Osteoblast (primary cell): ENCODE measurements at regions not wholly inside any gene's neighbourhood (a gene's known extent, or its start where the extent isn't known, plus 50 kb on each side); places are given as distances from the start of the nearest gene placed in this dataset.

Experiments used
- DNase-seq: peaks from one replicate; pipeline ENCODE4 v3.0.0; 2011; ENCODE audit warnings: low spot score, mixed read lengths; ENCODE audit not compliant: insufficient read length; ENCODE audit errors: missing footprints
- H2AFZ ChIP-seq: 2 replicates; pipeline ENCODE4 v1.6.0; 2011; ENCODE audit warnings: mild to moderate bottlenecking, low read length
- H3K27ac ChIP-seq: 2 replicates; pipeline ENCODE4 v1.5.1; 2011; ENCODE audit warnings: mild to moderate bottlenecking, low read depth, low read length, moderate library complexity
- H3K27me3 ChIP-seq: 2 replicates; pipeline ENCODE4 v1.6.0; 2012; ENCODE audit warnings: mild to moderate bottlenecking, control low read depth, inconsistent platforms, low read length, moderate library complexity; ENCODE audit not compliant: insufficient read depth
- H3K36me3 ChIP-seq: 2 replicates; pipeline ENCODE4 v1.5.1; 2011; ENCODE audit warnings: mild to moderate bottlenecking, low read length, control low read depth, moderate library complexity; ENCODE audit not compliant: insufficient read depth
- H3K4me1 ChIP-seq: 2 replicates; pipeline ENCODE4 v1.5.1; 2011; ENCODE audit warnings: mild to moderate bottlenecking, low read length, control low read depth, moderate library complexity; ENCODE audit not compliant: insufficient read depth
- H3K4me2 ChIP-seq: 2 replicates; pipeline ENCODE4 v1.6.0; 2011; ENCODE audit warnings: mild to moderate bottlenecking, low read length; ENCODE audit not compliant: insufficient read depth
- H3K4me3 ChIP-seq: fragments of 200-600 bp; sonication (generic); 3 replicates; pipeline ENCODE4 v1.5.1; 2012; ENCODE audit warnings: mild to moderate bottlenecking, low read length, inconsistent platforms; ENCODE audit not compliant: insufficient read depth
- H3K79me2 ChIP-seq: 2 replicates; pipeline ENCODE4 v1.6.0; 2012; ENCODE audit warnings: mild to moderate bottlenecking, low read length, control low read depth, inconsistent platforms; ENCODE audit not compliant: insufficient read depth
- H3K9me3 ChIP-seq: 2 replicates; pipeline ENCODE4 v1.5.1; 2011; ENCODE audit warnings: low read depth, low read length, control low read depth
- H4K20me1 ChIP-seq: 2 replicates; pipeline ENCODE4 v1.6.0; 2012; ENCODE audit warnings: mild to moderate bottlenecking, low read length, control low read depth; ENCODE audit not compliant: insufficient read depth
- CTCF ChIP-seq: IDR thresholded peaks from 2 replicates; pipeline ENCODE4 v1.5.1; 2011; ENCODE audit warnings: mild to moderate bottlenecking, low read depth, low read length, moderate library complexity; ENCODE audit errors: extremely low read depth

GRCh38 chr2:52079602-52080001 is 1047.7 kb upstream of the NRXN1 start:
- Histone ChIP-seq H4K20me1 (no peaks in the 10 kb centered on the region), H3K36me3 (no peaks in the 10 kb centered on the region), H3K79me2 (no peaks in the 10 kb centered on the region), H3K9me3 (no peaks in the 10 kb centered on the region), H3K4me3 (no peak overlapping the region), H2AFZ (no peak overlapping the region), H3K27me3 (no peaks in the 10 kb centered on the region), H3K4me1 (no peaks in the 10 kb centered on the region), H3K4me2 (no peak overlapping the region), H3K27ac (no peak overlapping the region)
- no peak for TF ChIP-seq CTCF
- no peak for DNase-seq

GRCh38 chr2:52077159-52077558 is 1045.2 kb upstream of the NRXN1 start:
- Histone ChIP-seq H3K27me3 (no peaks in the 10 kb centered on the region), H3K36me3 (no peaks in the 10 kb centered on the region), H3K4me2 (no peak overlapping the region), H3K4me1 (peaks cover 2% of the 10 kb centered on the region), H2AFZ (no peak overlapping the region), H3K4me3 (no peak overlapping the region), H3K79me2 (no peaks in the 10 kb centered on the region), H4K20me1 (no peaks in the 10 kb centered on the region), H3K9me3 (no peaks in the 10 kb centered on the region), H3K27ac (no peak overlapping the region)
- no peak for DNase-seq
- TF ChIP-seq CTCF = no peak

GRCh38 chr2:52074130-52074719 is 1042.3 kb upstream of the NRXN1 start:
- Histone ChIP-seq H3K27me3 (no peaks in the 10 kb centered on the region), H2AFZ (no peak overlapping the region), H3K9me3 (no peaks in the 10 kb centered on the region), H3K4me1 (peaks cover 2% of the 10 kb centered on the region), H3K4me3 (no peak overlapping the region), H3K4me2 (no peak overlapping the region), H4K20me1 (no peaks in the 10 kb centered on the region), H3K36me3 (no peaks in the 10 kb centered on the region), H3K27ac (no peak overlapping the region), H3K79me2 (no peaks in the 10 kb centered on the region)
- no peak for DNase-seq
- no peak for TF ChIP-seq CTCF

- Histone ChIP-seq H4K20me1 (no peaks in the 10 kb centered on the region), H3K27me3 (no peaks in the 10 kb centered on the region), H3K79me2 (no peaks in the 10 kb centered on the region), H3K4me3 (no peak overlapping the region), H3K36me3 (no peaks in the 10 kb centered on the region), H3K4me2 (no peak overlapping the region), H3K27ac (no peak overlapping the region), H2AFZ (no peak overlapping the region), H3K4me1 (peaks cover 2% of the 10 kb centered on the region), H3K9me3 (no peaks in the 10 kb centered on the region)
- no peak for DNase-seq
- no peak for TF ChIP-seq CTCF
Measured at GRCh38 chr2:52072949-52073348, 1041.0 kb upstream of the NRXN1 start.
